ENCODE measurements at regions not wholly inside any gene's neighbourhood (a gene's known extent, or its start where the extent isn't known, plus 50 kb on each side); places are given as distances from the start of the nearest gene placed in this dataset.

- no peak for DNase-seq
These were observed 780.9 kb downstream of the ARAP2 start for GRCh38 chr4:35463251-35463952.

GRCh38 chr4:35464964-35465528 lies 779.3 kb downstream of the ARAP2 start:
- no peak for DNase-seq

- no peak for DNase-seq
These were observed 753.2 kb downstream of the ARAP2 start for GRCh38 chr4:35491093-35491492.

- DNase-seq: no peak
These were observed 750.3 kb downstream of the ARAP2 start for GRCh38 chr4:35493977-35494376.

GRCh38 chr4:35494955-35495354 lies 749.4 kb downstream of the ARAP2 start:
- DNase-seq: no peak

- DNase-seq: no peak
These were observed 743.5 kb downstream of the ARAP2 start for GRCh38 chr4:35500812-35501211.

GRCh38 chr4:35503435-35503834 lies 740.9 kb downstream of the ARAP2 start:
- DNase-seq: peak in 1 of 2 experiments; percentile 11

- no peak for DNase-seq
These were observed 738.2 kb downstream of the ARAP2 start for GRCh38 chr4:35506161-35506560.

GRCh38 chr4:35511851-35512250 lies 732.5 kb downstream of the ARAP2 start:
- DNase-seq: no peak

GRCh38 chr4:35516102-35516501 lies 728.2 kb downstream of the ARAP2 start:
- no peak for DNase-seq

- no peak for DNase-seq
These were observed 724.3 kb downstream of the ARAP2 start for GRCh38 chr4:35520059-35520458.

GRCh38 chr4:35521682-35522081 lies 722.6 kb downstream of the ARAP2 start:
- no peak for DNase-seq

GRCh38 chr4:35525192-35525978 lies 718.9 kb downstream of the ARAP2 start:
- no peak for DNase-seq

- DNase-seq: no peak
These were observed 717.9 kb downstream of the ARAP2 start for GRCh38 chr4:35526456-35526855.

- DNase-seq: peak; percentile 38 to 72
These were observed 709.4 kb downstream of the ARAP2 start for GRCh38 chr4:35534962-35535361.

- DNase-seq: peak in 1 of 2 experiments; percentile 17
These were observed 705.5 kb downstream of the ARAP2 start for GRCh38 chr4:35538807-35539206.

- no peak for DNase-seq
These were observed 704.8 kb downstream of the ARAP2 start for GRCh38 chr4:35539404-35540055.

GRCh38 chr4:35541146-35541887 lies 703.0 kb downstream of the ARAP2 start:
- no peak for DNase-seq

GRCh38 chr4:35541888-35542213 lies 702.5 kb downstream of the ARAP2 start:
- DNase-seq: no peak

- no peak for DNase-seq
These were observed 695.4 kb downstream of the ARAP2 start for GRCh38 chr4:35548921-35549320.

- DNase-seq: no peak
These were observed 687.9 kb downstream of the ARAP2 start for GRCh38 chr4:35556387-35556786.

GRCh38 chr4:35559559-35560365 lies 684.6 kb downstream of the ARAP2 start:
- DNase-seq: no peak

All from NCI-H446 (cell line).